ENCODE measurements at regions not wholly inside any gene's neighbourhood (a gene's known extent, or its start where the extent isn't known, plus 50 kb on each side); places are given as distances from the start of the nearest gene placed in this dataset.

DNA sequence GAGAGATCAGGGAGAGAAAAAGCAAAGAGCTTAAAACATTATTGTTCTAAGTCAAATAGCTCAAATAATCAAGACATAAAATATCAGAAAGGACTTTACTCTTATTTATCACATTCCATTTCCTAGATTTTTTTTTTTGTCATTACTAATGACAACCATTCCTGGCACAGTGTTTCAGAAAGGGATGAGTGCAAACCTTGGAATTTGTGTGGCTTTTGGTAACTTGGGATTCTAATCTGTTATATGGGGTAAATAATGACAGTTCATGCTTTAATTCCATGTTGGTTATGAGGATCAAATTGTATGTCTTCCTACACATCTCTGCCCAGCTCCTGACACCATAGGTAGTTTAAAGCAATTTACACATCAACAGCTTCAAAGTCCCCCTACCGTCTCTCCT, 358.4 kb upstream of the ADGRL4 start:
- DNase-seq (ENCODE audit: low spot score) = no peak
- Mint-ChIP-seq H3K27me3 (ENCODE audit: low read depth) (no peaks in the 10 kb centered on the region), H3K9me3 (no peaks in the 10 kb centered on the region), H3K36me3 (ENCODE audit: low read depth) (no peaks in the 10 kb centered on the region), H3K27ac (no peak overlapping the region), H3K4me1 (ENCODE audit: low read depth) (no peaks in the 10 kb centered on the region), H3K4me3 (ENCODE audit: low read depth) (no peak overlapping the region)
- intact Hi-C loops (cut with micrococcal nuclease) = no loop called here

DNA sequence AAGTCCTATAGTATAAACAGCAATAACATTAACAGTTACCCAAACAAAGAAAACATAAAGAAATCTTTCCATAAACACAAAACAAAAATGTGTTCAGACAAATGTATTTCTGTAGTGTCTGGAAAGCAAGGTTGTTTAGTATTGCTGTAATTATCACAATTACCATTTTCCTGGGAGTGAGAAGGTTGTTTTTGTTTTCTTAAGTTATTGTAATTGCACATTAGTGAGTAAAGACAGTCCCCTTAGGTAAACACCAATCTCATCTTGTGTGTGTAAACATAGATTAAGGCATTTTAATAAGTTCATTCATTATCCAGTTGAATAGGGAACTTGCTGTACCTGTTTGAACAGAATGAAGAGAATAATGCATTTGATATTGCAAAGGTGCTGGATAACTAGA, 356.9 kb upstream of the ADGRL4 start:
- Mint-ChIP-seq H3K4me3 (ENCODE audit: low read depth) (no peak overlapping the region), H3K27me3 (ENCODE audit: low read depth) (no peaks in the 10 kb centered on the region), H3K9me3 (no peaks in the 10 kb centered on the region), H3K36me3 (ENCODE audit: low read depth) (no peaks in the 10 kb centered on the region), H3K27ac (no peak overlapping the region), H3K4me1 (ENCODE audit: low read depth) (no peaks in the 10 kb centered on the region)
- intact Hi-C loops (cut with micrococcal nuclease) = no loop called here
- no peak for DNase-seq (ENCODE audit: low spot score)

DNA sequence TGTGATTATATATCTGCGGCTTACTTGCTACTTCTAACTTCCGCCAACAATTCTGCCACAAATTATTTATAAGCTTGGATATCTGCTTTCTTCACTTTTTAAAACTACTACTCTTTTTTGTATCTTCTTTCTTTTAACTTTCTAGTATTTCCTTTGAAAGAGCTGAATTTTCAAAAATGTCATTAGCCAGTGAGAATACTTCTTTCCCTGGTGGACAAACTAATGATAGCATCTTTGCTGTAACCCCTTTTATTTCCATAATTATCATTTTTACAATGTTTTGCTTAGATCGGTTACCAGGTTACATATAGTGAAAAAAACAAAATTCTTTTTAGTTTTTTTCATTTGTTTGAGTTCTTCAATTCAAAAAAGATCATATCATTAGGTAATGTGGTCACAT, 355.9 kb upstream of the ADGRL4 start:
- intact Hi-C loops (cut with micrococcal nuclease) = no loop called here
- no peaks in the 10 kb centered on the region for H3K9me3 Mint-ChIP-seq
- no peak overlapping the region for H3K27ac Mint-ChIP-seq
- no peak overlapping the region for H3K4me3 Mint-ChIP-seq (ENCODE audit: low read depth)
- DNase-seq (ENCODE audit: low spot score) = no peak
- no peaks in the 10 kb centered on the region for H3K36me3 Mint-ChIP-seq (ENCODE audit: low read depth)
- H3K4me1 Mint-ChIP-seq (ENCODE audit: low read depth) = no peaks in the 10 kb centered on the region
- H3K27me3 Mint-ChIP-seq (ENCODE audit: low read depth) = no peaks in the 10 kb centered on the region

DNA sequence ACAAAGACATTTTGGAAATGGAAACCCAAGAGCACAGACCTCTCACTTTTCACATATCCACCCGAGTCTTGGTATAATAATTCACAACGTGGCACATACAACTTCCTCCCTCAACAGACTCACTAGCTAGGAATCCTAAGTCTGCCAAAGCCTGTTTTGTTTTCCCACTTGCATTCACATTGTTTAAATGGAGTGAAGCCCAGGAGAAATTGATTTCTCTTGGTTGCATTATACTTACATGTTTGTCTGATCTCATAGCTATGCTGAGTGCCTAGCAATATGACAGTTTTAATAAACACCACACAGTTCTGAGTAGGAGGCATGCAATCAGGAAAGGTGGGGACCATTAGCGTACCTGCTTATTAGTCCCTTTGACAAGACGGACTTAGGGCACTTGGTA, 348.6 kb upstream of the ADGRL4 start:
- H3K27ac Mint-ChIP-seq = no peak overlapping the region
- no peaks in the 10 kb centered on the region for H3K4me1 Mint-ChIP-seq (ENCODE audit: low read depth)
- intact Hi-C loops (cut with micrococcal nuclease) = no loop called here
- no peaks in the 10 kb centered on the region for H3K27me3 Mint-ChIP-seq (ENCODE audit: low read depth)
- H3K36me3 Mint-ChIP-seq (ENCODE audit: low read depth) = no peaks in the 10 kb centered on the region
- H3K4me3 Mint-ChIP-seq (ENCODE audit: low read depth) = no peak overlapping the region
- DNase-seq (ENCODE audit: low spot score) = no peak
- no peaks in the 10 kb centered on the region for H3K9me3 Mint-ChIP-seq

DNA sequence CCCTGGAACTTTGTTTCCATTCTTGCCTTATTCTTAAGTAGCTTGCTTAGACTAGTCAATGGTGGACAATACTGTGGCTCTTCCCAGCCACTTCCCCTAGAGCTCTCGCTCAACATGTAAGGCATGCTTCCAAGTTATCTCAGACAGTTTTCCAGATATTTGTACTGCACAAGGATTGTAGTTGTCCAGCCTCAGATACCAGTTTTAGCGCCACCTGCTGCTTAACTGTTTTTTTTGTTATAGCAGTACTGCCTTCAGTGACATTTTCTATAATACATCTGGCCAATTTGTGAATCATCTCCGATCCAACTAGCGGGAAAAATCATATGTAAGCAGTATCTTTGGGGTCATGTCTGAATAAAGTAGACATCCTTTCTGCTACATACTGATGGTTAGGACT, 346.7 kb upstream of the ADGRL4 start:
- Mint-ChIP-seq H3K27me3 (ENCODE audit: low read depth) (no peaks in the 10 kb centered on the region), H3K27ac (no peak overlapping the region), H3K4me1 (ENCODE audit: low read depth) (no peaks in the 10 kb centered on the region), H3K4me3 (ENCODE audit: low read depth) (no peak overlapping the region), H3K36me3 (ENCODE audit: low read depth) (no peaks in the 10 kb centered on the region), H3K9me3 (no peaks in the 10 kb centered on the region)
- no peak for DNase-seq (ENCODE audit: low spot score)
- intact Hi-C loops (cut with micrococcal nuclease) = no loop called here

DNA sequence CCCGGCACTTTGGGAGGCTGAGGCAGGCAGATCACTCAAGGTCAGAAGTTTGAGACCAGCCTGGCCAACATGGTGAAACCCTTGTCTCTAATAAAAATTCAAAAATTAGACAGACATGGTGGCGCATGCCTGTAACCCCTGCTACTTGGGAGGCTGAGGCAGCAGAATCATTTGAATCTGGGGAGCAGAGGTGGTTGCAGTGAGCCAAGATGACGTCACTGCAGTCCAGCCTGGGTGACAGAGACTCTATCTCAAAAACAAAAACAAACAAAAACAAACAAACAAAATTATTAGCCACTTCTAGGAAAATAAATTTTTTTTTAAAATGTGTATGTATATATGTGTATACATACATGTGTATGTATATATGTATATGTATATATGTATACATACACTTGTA, 320.3 kb upstream of the ADGRL4 start:
- peaks cover 5% of the 10 kb centered on the region for H3K9me3 Mint-ChIP-seq
- intact Hi-C loops (cut with micrococcal nuclease) = no loop called here
- no peak overlapping the region for H3K4me3 Mint-ChIP-seq (ENCODE audit: low read depth)
- no peaks in the 10 kb centered on the region for H3K36me3 Mint-ChIP-seq (ENCODE audit: low read depth)
- no peak overlapping the region for H3K27ac Mint-ChIP-seq
- no peak for DNase-seq (ENCODE audit: low spot score)
- no peaks in the 10 kb centered on the region for H3K4me1 Mint-ChIP-seq (ENCODE audit: low read depth)
- H3K27me3 Mint-ChIP-seq (ENCODE audit: low read depth) = no peaks in the 10 kb centered on the region

DNA sequence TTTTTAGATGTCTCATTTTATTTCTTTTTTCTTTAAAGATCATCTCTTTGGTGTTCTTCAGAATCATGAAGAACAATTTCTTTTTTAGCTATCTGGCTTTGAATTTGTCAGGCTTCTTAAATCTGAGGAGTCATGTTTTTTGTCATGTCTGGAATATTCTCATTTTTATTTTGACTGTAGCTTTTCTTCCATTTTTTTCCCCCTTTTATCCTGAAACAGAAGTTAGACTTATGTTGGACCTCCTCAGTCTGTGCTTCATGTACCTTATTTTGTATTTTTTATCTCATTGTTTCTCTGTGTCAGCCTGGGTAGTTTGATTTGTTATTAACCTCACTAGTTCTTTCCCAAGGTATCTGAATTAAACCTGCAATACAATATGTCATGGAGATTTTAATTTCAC, 319.2 kb upstream of the ADGRL4 start:
- no peaks in the 10 kb centered on the region for H3K27me3 Mint-ChIP-seq (ENCODE audit: low read depth)
- H3K4me1 Mint-ChIP-seq (ENCODE audit: low read depth) = no peaks in the 10 kb centered on the region
- H3K9me3 Mint-ChIP-seq = peaks cover 5% of the 10 kb centered on the region
- H3K36me3 Mint-ChIP-seq (ENCODE audit: low read depth) = no peaks in the 10 kb centered on the region
- no peak overlapping the region for H3K4me3 Mint-ChIP-seq (ENCODE audit: low read depth)
- H3K27ac Mint-ChIP-seq = no peak overlapping the region
- DNase-seq (ENCODE audit: low spot score) = no peak
- intact Hi-C loops (cut with micrococcal nuclease) = no loop called here

DNA sequence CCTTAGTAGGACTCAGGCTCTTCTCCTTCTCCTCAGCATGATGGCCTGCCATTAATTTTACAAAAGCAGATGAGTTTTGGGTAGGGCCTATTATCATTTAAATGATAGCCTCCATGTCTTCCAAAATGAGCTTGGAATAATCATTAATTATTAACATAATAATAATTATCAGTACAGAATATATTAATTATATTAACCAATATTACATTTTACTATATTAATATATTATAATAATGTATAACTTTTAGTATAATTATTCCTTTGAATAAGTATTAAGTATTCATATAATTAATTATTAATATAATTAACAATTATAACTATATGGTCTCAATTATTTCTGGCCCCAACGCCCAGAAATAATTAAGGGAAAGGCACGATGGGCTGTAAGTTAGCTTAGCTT, 318.6 kb upstream of the ADGRL4 start:
- no peak overlapping the region for H3K4me3 Mint-ChIP-seq (ENCODE audit: low read depth)
- H3K4me1 Mint-ChIP-seq (ENCODE audit: low read depth) = no peaks in the 10 kb centered on the region
- no peak overlapping the region for H3K27ac Mint-ChIP-seq
- H3K36me3 Mint-ChIP-seq (ENCODE audit: low read depth) = no peaks in the 10 kb centered on the region
- H3K9me3 Mint-ChIP-seq = peaks cover 5% of the 10 kb centered on the region
- no peaks in the 10 kb centered on the region for H3K27me3 Mint-ChIP-seq (ENCODE audit: low read depth)
- DNase-seq (ENCODE audit: low spot score) = no peak
- intact Hi-C loops (cut with micrococcal nuclease) = no loop called here

DNA sequence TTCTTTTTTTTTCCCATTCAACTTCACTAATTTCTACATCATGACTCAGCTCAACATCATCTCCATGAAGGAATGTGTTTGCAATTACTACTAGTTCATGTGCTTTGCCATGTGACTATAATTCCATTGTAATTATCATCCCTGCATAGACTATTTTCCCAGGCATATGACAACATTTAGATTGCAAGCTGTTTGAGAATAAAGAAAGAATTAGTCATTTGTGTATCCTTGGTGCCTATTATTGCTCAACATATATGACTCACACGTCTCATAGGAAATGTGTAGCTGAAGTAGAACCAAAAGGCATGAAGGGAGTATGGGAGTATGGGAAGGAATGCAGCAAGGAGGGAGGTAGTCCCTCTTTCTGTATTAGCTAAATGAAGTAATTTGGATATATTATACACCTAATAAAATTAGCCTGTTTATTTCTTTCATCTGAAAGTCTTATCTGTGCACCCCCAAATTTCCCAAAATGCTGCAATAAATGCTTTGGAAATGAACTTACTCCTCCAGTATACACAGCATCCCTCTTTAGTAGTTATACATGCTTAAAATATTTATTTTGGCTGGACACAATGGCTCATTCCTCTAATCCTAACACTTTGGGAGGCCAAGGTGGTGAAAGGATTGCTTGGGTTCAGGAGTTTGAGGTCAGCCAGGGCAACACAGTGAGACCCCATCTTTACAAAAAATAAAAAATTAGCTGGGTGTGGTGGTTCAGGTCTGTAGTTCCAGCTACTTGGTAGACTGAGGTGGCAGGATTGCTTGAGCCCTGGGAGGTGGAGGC, 316.9 kb upstream of the ADGRL4 start:
- Mint-ChIP-seq H3K4me1 (ENCODE audit: low read depth) (no peaks in the 10 kb centered on the region), H3K27ac (no peak overlapping the region), H3K27me3 (ENCODE audit: low read depth) (no peaks in the 10 kb centered on the region), H3K9me3 (peaks cover 5% of the 10 kb centered on the region), H3K4me3 (ENCODE audit: low read depth) (no peak overlapping the region), H3K36me3 (ENCODE audit: low read depth) (no peaks in the 10 kb centered on the region)
- DNase-seq (ENCODE audit: low spot score) = no peak
- intact Hi-C loops (cut with micrococcal nuclease) = no loop called here

DNA sequence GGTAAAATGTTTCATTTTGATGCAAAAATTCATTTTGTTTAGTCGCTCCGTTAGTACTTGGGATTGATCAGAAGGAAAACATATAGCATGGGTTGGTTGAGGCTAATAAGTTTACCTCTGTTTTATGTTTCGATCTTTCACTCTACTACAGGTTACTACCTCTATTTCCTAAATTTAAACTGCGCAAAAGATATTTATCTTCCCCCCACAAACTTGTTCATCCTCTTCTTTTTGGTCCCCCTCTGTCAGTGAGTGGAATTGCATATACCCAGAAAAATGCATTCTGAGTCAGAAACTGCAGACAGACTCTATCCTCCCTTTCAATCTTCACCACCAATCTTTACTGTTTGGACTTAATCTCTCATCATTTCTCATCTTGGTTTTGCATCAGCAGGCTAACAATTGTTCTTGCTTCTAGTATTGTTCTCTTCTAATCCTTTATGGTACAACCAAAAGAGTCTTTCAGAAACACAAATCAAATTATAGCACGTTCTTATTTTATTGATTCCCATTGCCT, 316.0 kb upstream of the ADGRL4 start:
- DNase-seq (ENCODE audit: low spot score) = no peak
- Mint-ChIP-seq H3K9me3 (peaks cover 5% of the 10 kb centered on the region), H3K27me3 (ENCODE audit: low read depth) (no peaks in the 10 kb centered on the region), H3K27ac (no peak overlapping the region), H3K4me3 (ENCODE audit: low read depth) (no peak overlapping the region), H3K4me1 (ENCODE audit: low read depth) (no peaks in the 10 kb centered on the region), H3K36me3 (ENCODE audit: low read depth) (no peaks in the 10 kb centered on the region)
- intact Hi-C loops (cut with micrococcal nuclease) = no loop called here

DNA sequence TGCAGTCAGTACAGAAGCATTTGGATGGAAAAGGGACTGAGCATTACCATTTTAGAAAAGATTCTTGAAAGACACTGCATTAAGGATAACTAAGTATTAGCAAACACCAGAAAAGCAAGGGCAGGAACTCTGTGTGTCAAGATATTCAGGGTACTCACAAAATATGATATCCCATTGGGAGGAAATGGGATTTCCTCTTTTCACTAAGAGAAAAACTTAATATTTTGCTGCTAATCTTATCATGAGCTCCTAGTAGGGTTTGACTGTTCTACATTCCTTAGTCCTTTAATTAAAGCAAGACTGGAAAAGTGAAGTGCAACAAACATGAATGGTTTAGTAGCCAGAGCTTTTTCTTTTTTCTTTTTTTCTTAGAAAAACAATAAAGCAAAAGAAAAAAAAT, 305.9 kb upstream of the ADGRL4 start:
- Mint-ChIP-seq H3K27me3 (ENCODE audit: low read depth) (no peaks in the 10 kb centered on the region), H3K36me3 (ENCODE audit: low read depth) (no peaks in the 10 kb centered on the region), H3K9me3 (peaks cover 4% of the 10 kb centered on the region), H3K27ac (no peak overlapping the region), H3K4me1 (ENCODE audit: low read depth) (no peaks in the 10 kb centered on the region), H3K4me3 (ENCODE audit: low read depth) (no peak overlapping the region)
- intact Hi-C loops (cut with micrococcal nuclease) = no loop called here
- DNase-seq (ENCODE audit: low spot score) = no peak

DNA sequence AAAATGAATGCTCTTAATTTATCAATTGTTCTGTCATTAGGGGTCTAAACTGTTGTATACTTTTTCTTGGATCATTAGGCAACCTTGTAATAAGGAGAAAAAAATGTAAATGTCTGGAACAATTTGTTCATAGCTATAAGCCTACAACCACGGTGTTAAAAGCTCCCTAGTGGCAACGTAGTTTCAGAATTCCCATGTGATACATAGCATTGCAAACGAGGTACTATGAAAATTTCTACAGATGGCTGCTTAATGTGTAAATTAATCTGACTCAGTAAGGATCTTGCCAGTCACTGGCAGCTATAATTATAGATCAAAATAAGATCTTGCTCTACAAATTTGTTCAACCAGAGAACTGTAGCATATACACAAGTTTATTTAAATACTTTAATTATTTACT, 304.1 kb upstream of the ADGRL4 start:
- H3K27me3 Mint-ChIP-seq (ENCODE audit: low read depth) = no peaks in the 10 kb centered on the region
- H3K4me1 Mint-ChIP-seq (ENCODE audit: low read depth) = no peaks in the 10 kb centered on the region
- DNase-seq (ENCODE audit: low spot score) = no peak
- H3K36me3 Mint-ChIP-seq (ENCODE audit: low read depth) = no peaks in the 10 kb centered on the region
- no peak overlapping the region for H3K4me3 Mint-ChIP-seq (ENCODE audit: low read depth)
- no peak overlapping the region for H3K27ac Mint-ChIP-seq
- intact Hi-C loops (cut with micrococcal nuclease) = no loop called here
- peaks cover 4% of the 10 kb centered on the region for H3K9me3 Mint-ChIP-seq

DNA sequence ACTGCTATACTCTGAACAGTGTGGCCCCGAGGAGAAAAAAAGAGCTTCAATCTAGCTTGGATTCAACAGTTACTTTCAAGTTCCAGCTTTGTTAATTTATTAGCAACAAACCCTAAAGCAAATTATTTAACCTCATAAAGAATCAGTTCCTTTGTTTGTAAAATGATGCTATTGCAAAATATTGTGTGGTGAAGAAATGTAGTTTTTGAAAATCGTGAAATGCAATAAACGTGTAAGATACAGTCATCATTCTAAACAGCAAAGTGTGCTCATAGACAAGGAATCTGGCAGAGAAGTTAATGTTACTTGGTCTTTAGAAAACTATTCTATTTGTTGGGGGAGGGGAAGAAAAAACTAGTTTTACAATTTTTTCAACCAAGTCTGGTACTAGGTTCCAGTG, 297.6 kb upstream of the ADGRL4 start:
- no peak for DNase-seq (ENCODE audit: low spot score)
- H3K4me1 Mint-ChIP-seq (ENCODE audit: low read depth) = no peaks in the 10 kb centered on the region
- H3K27me3 Mint-ChIP-seq (ENCODE audit: low read depth) = no peaks in the 10 kb centered on the region
- H3K4me3 Mint-ChIP-seq (ENCODE audit: low read depth) = no peak overlapping the region
- intact Hi-C loops (cut with micrococcal nuclease) = no loop called here
- H3K36me3 Mint-ChIP-seq (ENCODE audit: low read depth) = no peaks in the 10 kb centered on the region
- H3K9me3 Mint-ChIP-seq = peaks cover 4% of the 10 kb centered on the region
- H3K27ac Mint-ChIP-seq = no peak overlapping the region

DNA sequence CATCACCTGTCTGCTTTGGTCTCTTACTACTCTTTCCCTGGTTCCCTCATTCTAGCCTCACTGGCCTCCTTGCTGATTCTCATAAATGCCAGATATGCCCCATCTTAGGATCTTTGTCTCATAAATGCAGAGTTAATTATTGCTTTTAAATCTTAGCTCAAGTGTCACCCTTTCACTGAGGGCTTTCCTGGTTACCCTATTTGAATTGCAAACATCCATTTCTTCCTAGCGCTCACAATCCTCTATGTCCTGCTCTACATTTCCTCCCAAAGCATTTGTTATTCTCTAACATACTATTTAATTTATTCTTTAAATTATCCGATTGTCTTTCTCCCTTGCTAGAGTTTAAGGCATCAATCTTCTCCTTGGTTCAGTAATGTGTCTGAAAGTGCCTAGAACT, 296.5 kb upstream of the ADGRL4 start:
- Mint-ChIP-seq H3K4me1 (ENCODE audit: low read depth) (no peaks in the 10 kb centered on the region), H3K4me3 (ENCODE audit: low read depth) (no peak overlapping the region), H3K27ac (no peak overlapping the region), H3K27me3 (ENCODE audit: low read depth) (no peaks in the 10 kb centered on the region), H3K36me3 (ENCODE audit: low read depth) (no peaks in the 10 kb centered on the region), H3K9me3 (peaks cover 4% of the 10 kb centered on the region)
- intact Hi-C loops (cut with micrococcal nuclease) = no loop called here
- no peak for DNase-seq (ENCODE audit: low spot score)

All from activated T-helper 2 cell treated with anti-CD3 and anti-CD28 coated beads, Interferon-gamma antibody, Interleukin-2, Interleukin-4, amounts not matched to agents 10 μg/mL and 5 μg/mL and 100 μg/mL, durations not matched to agents 14 hours and 24 hours and 36 hours (primary cell).